Fibroblast of skin of right biceps (primary cell): ENCODE measurements at regions not wholly inside any gene's neighbourhood (a gene's known extent, or its start where the extent isn't known, plus 50 kb on each side); places are given as distances from the start of the nearest gene placed in this dataset.
"Not testable (repeated sequence)": the region's sequence is repeated elsewhere in the genome, so short reads cannot be mapped to it uniquely, and the experiment has no call there.

Experiments used
- DNase-seq: peaks from one replicate; pipeline ENCODE4 v3.0.0-alpha.2; 2013

GRCh38 chr3:90087703-90088102 is 980.3 kb downstream of the EPHA3 start:
- DNase-seq: no peak

- DNase-seq: peak; percentile 42
These were observed 984.1 kb downstream of the EPHA3 start for GRCh38 chr3:90091549-90091948.

DNA sequence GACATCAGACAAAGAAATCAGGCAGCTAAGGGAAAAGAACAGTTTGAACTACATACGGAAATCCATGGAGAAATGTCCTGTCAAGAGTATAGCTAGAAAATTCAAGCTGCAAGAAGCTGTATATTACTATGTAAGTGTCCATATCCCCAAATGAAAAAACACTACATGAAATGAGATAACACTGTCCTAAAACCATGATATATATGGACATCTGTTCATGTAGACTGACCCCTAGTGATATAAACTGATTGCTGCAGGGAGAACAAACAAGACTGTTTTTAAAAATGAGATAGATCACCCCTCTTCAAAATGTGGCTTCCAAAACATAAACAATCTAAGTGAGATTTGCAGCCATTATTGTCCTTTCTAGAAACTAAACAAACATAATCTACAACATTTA is 985.6 kb downstream of the EPHA3 start:
- peak; percentile 4 for DNase-seq

DNA sequence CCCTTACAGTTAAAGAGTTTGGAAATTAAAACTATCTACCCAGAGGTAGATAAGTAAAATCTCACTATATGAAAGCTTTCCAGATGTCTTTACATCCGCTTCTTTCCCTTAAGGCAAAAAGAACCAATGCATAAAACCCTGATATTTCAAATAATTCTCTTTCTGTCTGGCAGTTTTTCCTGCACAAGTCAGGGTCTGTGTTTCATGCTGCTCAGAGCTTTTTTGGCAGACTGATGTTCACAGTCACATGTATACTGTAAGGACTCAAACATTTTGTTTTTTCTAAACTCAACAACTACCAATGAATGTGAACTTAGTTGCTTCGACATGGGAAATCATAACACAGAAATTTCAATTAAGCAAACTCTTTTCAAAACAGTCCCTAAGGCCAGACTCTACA is 988.4 kb downstream of the EPHA3 start:
- DNase-seq: no peak

GRCh38 chr3:90099493-90099892 is 992.1 kb downstream of the EPHA3 start:
- DNase-seq: no peak

GRCh38 chr3:90102146-90102545 is 994.7 kb downstream of the EPHA3 start:
- DNase-seq: no peak

GRCh38 chr3:90121326-90121725 is 1013.9 kb downstream of the EPHA3 start:
- DNase-seq: no peak

GRCh38 chr3:90128391-90128790 is 1021.0 kb downstream of the EPHA3 start:
- no peak for DNase-seq

- DNase-seq: no peak
These were observed 1022.3 kb downstream of the EPHA3 start for GRCh38 chr3:90129730-90130129.

DNA sequence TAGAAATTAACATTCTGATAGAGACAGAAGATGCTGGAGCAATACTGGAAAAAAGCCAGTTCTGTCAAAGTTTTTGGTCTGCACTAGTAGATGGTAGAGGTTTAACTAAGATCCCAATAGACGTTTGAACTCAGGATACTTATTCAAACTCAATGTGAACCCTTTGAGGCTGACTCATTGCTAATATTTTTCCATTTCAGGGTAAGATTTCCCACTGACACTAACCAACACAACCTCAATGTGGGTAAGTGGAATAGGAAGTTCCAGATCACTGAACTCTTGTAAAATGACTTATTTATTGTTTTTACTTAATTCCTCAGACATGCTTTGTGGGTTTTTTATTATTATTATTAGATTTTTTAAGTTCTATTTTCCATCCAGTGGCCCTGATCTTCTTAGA is 1024.8 kb downstream of the EPHA3 start:
- DNase-seq: no peak

- no peak for DNase-seq
These were observed 1026.7 kb downstream of the EPHA3 start for GRCh38 chr3:90134090-90134489.

GRCh38 chr3:90136456-90137191 is 1029.2 kb downstream of the EPHA3 start:
- DNase-seq: no peak

DNA sequence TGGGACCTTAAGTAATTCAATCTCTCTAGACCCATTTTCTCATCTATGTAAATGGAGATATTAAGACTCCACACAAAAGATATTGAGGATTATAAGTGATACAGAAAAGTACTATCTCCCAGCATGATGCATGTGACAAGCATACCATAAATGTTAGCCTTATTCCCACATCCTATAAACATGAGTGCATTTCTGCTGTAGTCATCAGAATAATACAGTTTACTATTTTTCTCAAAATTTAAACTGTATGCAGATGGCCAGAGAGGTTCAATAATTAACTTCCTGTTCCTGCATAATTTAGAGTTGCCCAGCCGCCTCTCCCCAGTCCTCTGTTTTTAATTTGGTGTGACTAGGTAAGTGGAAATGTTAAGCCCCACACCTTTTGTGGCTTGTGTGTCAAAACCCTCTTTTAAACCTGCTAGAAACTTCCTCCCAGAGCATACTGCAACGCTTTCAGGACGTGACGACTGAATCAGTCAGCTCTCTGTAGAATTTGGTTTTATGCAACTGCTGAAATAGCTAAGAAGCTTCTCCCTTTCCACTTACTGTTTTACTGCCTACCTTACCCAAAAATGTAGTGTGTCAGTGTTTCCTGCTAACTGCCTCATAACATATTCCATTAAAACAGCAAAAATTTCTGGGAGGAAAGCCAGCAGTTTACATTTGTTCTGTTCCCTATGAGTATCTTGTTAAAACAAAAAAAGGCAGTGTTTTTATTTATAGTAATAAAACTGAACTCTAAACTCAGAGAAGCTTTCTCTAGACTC is 1037.9 kb downstream of the EPHA3 start:
- DNase-seq: peak; percentile 1

DNA sequence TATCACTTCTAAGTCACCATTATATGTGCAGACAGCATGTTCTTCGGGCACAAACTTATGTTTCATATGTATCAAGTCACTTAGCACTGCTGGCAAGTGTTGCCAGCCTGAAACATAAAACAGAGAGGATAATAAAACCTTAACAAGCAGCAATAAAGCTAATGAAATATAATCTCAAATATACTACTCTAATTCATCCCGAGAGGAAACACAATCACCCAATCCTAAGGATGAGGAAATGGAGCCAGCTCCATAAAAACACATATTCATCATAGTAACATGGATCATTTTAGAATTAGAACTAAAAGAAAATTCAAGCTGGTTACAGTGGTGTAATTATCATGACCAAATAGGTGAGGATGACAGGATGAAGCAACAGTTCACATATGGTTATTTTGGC is 1072.7 kb downstream of the EPHA3 start:
- DNase-seq: no peak

DNA sequence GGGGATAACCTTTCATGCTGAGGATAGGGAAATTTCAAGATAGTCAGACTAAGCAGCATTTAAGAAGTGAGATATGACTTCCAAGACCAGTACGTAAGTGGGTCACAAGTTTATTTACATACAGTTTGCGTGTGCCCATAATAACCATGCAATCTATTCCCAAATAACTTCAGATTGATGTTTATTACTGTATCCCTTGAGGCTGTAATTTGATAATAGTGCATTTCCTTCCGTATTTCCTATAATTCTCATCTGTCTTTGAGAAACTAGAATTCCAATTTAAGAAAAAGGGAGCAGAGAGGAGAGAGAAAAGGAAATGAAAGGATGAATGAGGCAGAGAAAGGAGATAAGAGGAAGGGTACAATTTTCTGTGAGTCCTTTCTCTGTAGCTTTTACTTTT is 1073.1 kb downstream of the EPHA3 start:
- no peak for DNase-seq

GRCh38 chr3:90182291-90182976 is 1075.0 kb downstream of the EPHA3 start:
- DNase-seq: peak; percentile 28

GRCh38 chr3:90184861-90185260 is 1077.4 kb downstream of the EPHA3 start:
- peak; percentile 2 for DNase-seq

- DNase-seq: not testable (repeated sequence)
These were observed 1090.0 kb downstream of the EPHA3 start for GRCh38 chr3:90197383-90197782.

GRCh38 chr3:90202931-90203330 is 1095.5 kb downstream of the EPHA3 start:
- DNase-seq: not testable (repeated sequence)

GRCh38 chr3:90206482-90206881 is 1099.1 kb downstream of the EPHA3 start:
- not testable (repeated sequence) for DNase-seq

DNA sequence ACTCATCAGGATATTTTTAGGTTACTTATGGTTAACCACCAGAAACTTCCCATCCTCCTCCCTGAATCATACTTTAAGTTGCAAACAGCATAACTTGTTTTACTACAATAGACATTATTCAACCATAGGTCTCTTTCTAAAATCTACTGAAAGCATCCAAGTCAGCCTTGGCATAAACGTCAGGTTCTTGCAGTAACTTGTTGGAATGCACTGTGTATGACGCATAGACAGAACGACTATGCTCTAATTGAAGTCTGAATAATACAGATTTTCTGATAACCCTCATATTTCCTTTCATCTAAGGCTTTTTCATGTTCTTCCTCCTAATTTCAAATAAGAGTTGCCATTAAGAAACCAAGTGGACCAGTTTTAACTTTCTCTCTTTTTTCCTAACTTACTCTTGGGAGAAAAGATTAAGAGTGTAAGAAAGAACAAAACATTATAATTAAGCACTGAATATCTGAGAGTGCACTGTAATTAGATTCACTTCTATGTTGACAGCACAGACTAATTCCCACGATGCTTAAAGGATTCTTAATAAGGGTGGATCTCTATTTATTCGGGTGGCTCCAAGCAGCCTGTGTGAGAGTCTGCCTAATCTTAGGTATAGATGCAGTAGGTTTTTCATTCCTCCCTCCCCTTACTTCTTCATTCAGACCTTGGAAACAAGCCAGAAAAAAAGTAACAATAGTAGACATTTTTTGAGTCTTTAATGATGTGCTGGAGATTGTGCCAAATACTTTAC is 1100.1 kb downstream of the EPHA3 start:
- DNase-seq: not testable (repeated sequence)

GRCh38 chr3:90221900-90222299 is 1114.5 kb downstream of the EPHA3 start:
- DNase-seq: no peak

DNA sequence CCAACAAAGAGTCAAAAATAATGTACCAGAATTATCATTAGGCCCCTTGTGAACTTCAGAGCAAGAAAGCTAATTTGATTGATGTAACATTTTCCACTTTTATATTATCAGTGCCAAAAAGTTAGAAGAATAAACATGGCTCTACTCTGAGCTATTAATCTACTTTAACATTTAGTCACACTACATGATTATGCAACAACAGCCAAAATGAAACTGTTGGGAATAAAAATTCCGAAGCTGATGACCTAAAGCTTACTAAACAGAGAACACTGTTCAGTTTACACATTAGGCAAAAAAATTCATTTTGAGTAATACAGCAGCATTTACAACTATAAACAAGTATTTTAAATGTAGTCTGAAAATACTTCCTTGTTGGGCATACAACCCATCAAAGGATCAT is 1134.1 kb downstream of the EPHA3 start:
- DNase-seq: no peak
